Mucosa of stomach (tissue), 1 donor: ENCODE measurements at regions not wholly inside any gene's neighbourhood (a gene's known extent, or its start where the extent isn't known, plus 50 kb on each side); places are given as distances from the start of the nearest gene placed in this dataset.

Source experiments
- H3K27me3 ChIP-seq: one replicate; pipeline ENCODE4 v1.7.0; 2013; ENCODE audit warnings: mild to moderate bottlenecking, low read length; ENCODE audit not compliant: control insufficient read depth, insufficient read depth
- H3K36me3 ChIP-seq: one replicate; pipeline ENCODE4 v1.7.0; 2013; ENCODE audit warnings: low read length; ENCODE audit not compliant: control insufficient read depth, insufficient read depth
- H3K4me1 ChIP-seq: one replicate; pipeline ENCODE4 v1.7.0; 2013; ENCODE audit warnings: mild to moderate bottlenecking, low read length; ENCODE audit not compliant: control insufficient read depth, insufficient read depth
- H3K4me3 ChIP-seq: one replicate; pipeline ENCODE4 v1.7.0; 2013; ENCODE audit warnings: low read length
- H3K9ac ChIP-seq: one replicate; pipeline ENCODE4 v1.7.0; 2013; ENCODE audit warnings: mild to moderate bottlenecking, low read length, moderate library complexity
- H3K9me3 ChIP-seq: one replicate; pipeline ENCODE4 v1.7.0; 2013; ENCODE audit warnings: mild to moderate bottlenecking, low read length, moderate library complexity; ENCODE audit not compliant: control insufficient read depth
- donor health status: Pancreatic carcinoma.

DNA sequence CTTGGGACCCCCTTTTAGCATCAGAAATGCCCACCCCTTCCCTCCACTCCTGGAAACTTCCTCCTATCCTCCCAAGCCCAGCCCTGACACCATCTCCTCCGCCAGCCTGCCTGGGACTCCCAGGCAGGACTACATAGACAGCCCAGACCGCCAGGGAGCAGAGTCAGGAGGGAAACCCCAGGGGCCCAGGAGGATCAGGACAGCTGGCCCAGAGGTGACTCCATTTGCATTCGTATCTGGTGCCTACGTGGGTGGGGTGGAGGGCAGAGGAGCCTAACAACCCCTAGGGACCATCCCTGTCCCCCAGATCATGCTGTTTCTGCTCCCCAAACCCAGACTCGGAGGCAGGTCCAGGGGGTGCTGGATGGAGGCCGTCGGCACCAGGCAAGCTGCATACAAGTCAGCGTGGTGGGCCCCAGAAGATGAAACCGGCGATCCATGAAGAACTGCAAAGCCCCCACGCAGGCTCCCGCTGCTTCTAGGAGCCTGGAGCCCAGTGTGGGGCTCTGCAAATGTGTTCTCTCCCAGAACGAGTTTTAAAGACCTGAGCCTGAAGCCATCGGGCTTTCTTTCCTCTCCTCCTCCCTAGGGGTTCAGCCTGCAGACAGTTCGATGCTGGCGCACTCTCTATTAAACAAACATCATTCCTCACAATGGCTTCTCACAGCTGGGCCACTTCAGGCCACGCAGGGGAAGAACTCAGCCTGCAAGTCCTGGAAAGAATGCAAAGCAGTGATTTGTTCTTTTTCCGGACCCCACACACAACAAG is 1506.8 kb downstream of the BRD1 start:
- Histone ChIP-seq H3K9ac (no peak overlapping the region), H3K4me3 (no peak overlapping the region), H3K9me3 (no peaks in the 10 kb centered on the region), H3K27me3 (no peaks in the 10 kb centered on the region), H3K4me1 (no peaks in the 10 kb centered on the region), H3K36me3 (no peaks in the 10 kb centered on the region)

DNA sequence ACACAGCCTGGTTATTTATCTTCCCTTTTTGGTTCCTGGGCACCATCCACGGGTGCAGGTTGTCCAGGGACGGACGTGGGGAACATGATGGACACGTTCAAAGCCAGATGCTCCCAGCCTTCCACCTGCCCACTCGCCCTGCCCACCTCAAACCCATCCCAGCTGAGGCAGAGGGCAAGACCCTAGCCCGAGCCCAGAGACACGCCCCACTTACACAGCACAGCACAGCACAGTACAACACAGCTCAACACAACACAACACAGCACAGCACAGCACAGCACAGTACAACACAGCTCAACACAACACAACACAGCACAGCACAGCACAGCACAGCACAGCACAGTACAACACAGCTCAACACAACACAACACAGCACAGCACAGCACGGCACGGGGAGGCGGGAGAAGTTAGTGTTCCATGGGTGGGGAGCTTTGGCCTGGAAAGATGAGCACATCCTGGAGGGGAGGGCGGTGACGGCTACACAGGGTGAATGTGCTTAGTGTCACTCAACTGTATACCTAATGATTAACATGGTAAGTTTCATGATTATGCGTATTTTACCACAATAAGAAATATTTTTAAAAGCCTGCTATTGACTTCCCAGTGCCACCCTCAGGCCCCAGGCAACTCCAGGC is 1507.5 kb downstream of the BRD1 start:
- Histone ChIP-seq H3K27me3 (no peaks in the 10 kb centered on the region), H3K4me3 (no peak overlapping the region), H3K9ac (no peak overlapping the region), H3K9me3 (no peaks in the 10 kb centered on the region), H3K36me3 (no peaks in the 10 kb centered on the region), H3K4me1 (no peaks in the 10 kb centered on the region)

DNA sequence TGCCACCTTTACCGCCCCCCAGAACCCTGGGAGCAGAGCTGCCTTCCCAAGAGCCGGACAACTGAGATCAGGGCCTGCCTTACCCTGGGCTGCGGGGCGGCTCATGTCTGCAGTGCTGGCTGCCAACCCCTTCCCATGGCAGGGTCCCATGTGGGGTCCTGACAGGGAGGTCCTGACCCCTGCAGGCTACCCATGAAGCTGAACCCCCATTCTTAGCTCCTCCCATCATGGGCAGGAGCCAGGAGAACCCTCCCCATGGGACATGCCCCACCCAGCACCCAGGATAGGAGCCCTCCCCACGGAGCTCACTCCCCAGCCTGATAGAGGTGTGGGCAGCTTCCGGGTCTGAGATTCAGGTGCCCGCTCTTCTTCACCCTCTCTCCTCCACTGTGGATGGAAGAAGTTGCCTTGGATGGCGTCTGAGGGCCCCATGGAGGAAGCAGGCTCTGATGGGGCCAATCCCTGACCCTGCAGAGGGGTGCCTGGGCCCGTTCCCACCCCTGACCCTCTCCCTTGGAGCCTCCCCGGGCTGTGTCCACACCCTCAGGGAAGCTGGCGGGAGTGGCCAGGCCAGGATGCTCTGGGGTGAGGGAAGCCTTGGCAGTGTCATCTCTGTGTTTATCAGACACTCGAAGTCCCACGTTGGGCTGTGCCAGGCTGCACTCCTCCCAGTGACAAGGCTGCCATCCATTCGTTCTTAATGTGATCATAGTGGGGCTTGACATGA is 1508.2 kb downstream of the BRD1 start:
- no peak overlapping the region for H3K4me3 ChIP-seq
- H3K36me3 ChIP-seq: no peaks in the 10 kb centered on the region
- H3K9ac ChIP-seq: no peak overlapping the region
- H3K9me3 ChIP-seq: no peaks in the 10 kb centered on the region
- no peaks in the 10 kb centered on the region for H3K27me3 ChIP-seq
- H3K4me1 ChIP-seq: no peaks in the 10 kb centered on the region

DNA sequence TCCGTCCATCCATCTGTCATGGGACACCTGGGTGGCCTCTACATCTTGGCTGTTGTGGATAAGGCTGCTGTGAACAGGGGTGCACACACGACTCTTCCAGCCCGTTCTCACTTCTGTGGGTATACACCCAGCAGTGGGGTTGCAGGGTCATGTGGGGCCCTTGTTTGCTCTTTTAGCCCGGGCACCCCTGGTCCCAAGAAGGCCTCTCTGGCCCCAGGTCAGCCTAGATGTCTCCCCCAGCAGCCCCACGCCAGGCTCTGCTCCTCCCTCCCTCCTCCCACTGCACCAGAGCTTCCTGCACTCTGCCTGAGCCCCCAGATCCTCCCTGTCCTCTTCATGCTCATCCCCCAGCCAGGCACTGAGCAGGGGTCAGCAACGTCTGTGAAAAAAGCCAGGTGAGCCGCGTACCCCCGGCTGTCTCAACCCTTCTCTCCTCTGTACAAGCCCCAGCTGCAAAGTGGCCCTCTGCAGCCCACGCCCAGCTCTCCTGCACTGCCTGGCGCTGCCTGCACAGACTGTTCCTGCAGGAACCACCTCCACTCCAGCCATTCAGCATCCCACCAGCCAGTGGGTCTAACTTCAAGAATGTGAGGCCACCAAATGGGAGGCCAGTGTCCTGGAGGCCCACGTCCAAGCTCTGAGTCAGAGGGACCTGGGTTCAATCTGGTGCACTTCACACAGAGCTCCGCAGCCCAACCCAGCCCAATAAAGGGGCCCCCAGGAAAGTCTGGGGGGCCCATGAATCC is 1508.9 kb downstream of the BRD1 start:
- Histone ChIP-seq H3K36me3 (no peaks in the 10 kb centered on the region), H3K4me3 (no peak overlapping the region), H3K4me1 (no peaks in the 10 kb centered on the region), H3K9ac (no peak overlapping the region), H3K27me3 (no peaks in the 10 kb centered on the region), H3K9me3 (no peaks in the 10 kb centered on the region)

DNA sequence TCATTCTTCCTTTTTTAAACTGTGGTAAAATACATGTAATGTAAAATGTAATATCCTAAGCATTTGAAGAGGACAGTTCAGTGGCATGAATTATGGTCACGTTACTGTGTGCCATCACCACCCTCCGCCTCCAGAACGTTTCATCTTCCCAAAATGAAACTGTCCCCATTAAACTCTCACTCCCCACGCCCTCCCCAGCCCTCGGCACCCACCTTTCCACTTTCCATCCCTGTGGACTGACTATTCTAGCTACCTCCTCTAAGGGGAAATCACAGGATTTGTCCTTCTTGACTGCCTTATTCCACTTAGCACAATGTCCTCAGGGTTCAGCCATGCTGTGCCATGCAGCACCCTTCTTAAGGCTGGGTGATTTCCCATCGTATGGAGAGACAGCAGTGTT is 1509.5 kb downstream of the BRD1 start:
- no peak overlapping the region for H3K4me3 ChIP-seq
- H3K9ac ChIP-seq: no peak overlapping the region
- H3K27me3 ChIP-seq: no peaks in the 10 kb centered on the region
- no peaks in the 10 kb centered on the region for H3K36me3 ChIP-seq
- H3K4me1 ChIP-seq: no peaks in the 10 kb centered on the region
- H3K9me3 ChIP-seq: no peaks in the 10 kb centered on the region

DNA sequence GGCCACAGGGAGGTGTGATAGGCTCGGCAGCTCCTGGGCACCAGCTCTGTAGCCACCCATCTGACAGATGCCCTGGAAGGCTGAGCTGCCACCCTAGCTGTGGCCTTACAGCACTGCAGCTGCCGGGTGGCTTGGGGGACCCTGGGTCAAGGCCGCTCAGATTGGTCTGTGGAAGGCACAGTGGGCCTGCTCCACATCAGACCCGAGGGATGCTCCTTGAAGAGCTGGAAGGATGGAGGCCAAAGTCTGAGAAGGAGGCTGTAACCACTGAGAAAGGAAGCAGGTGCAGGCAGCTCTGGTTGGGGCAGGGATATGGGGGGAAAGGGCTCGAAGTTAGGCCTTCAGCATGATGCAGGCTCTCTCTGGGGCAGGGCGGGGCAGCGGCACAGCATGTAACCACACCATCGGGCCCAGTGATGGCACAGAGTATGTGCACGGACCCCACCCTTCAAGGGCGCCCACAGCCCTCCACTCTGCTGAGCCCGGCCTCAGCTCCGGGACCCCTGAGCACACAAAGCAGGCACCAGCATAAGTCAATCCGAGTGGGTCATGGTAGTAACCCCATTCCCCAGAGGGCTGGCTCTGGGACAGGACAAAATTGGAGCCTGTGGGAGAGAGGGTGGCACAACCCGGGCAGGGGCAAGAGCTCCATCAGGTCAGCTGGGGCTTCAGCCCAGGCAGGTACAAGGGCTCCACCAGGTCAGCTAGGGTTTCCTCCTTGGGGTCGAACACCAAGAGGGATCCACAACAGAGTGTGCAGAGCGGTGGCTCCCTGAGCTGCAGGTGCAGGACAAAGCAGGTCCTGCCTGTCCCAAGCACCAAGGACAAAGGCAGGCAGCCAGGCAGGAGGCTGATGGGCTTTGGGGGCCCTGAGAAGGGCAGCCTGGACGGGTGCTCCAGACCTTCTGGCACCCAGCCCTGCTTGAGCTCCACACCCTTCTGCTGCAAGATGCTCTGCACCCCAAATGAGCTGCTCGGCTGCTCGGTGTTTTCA is 1511.1 kb downstream of the BRD1 start:
- no peaks in the 10 kb centered on the region for H3K9me3 ChIP-seq
- H3K36me3 ChIP-seq: no peaks in the 10 kb centered on the region
- H3K9ac ChIP-seq: no peak overlapping the region
- no peaks in the 10 kb centered on the region for H3K4me1 ChIP-seq
- H3K27me3 ChIP-seq: no peaks in the 10 kb centered on the region
- no peak overlapping the region for H3K4me3 ChIP-seq

DNA sequence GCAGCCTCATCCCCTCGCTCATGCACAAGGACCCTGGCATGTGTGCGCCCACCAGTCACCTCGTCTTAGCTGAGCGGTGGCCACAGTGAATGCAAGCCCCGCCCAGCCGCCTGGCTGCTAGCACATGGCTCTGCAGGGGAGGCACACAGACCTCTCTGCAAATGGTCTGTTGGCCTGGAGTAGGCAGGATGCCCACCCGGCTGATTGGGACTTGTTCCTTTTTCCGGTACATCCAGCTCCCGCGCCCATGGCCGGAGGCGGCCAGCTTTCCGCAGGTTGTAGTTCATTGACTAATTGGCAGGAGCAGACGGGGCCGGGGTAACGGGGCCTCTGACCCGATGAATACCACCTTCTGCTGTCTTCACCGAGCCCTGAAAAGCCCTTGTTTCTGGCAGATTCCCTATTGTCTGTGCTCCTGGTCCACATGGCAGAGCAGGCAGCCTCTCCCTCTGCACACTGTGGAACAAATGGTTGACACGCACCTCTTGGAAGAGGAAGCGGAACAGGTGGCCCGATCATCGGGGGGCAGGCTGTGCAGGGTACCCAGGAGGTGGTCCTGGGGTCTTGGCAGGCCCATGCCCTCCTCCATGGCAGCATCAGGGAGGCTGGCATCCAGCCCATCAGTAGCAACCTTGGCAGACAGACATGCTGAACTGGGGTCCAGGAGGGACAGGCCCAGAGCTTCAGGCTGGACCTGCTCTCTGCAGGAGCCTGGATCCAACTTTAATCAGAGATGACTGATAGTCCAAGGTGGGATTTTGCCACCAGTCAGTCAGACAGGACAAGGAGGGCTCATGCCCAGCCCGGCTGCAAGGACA is 1512.0 kb downstream of the BRD1 start:
- Histone ChIP-seq H3K9me3 (no peaks in the 10 kb centered on the region), H3K27me3 (no peaks in the 10 kb centered on the region), H3K36me3 (no peaks in the 10 kb centered on the region), H3K4me1 (no peaks in the 10 kb centered on the region), H3K4me3 (no peak overlapping the region), H3K9ac (no peak overlapping the region)

DNA sequence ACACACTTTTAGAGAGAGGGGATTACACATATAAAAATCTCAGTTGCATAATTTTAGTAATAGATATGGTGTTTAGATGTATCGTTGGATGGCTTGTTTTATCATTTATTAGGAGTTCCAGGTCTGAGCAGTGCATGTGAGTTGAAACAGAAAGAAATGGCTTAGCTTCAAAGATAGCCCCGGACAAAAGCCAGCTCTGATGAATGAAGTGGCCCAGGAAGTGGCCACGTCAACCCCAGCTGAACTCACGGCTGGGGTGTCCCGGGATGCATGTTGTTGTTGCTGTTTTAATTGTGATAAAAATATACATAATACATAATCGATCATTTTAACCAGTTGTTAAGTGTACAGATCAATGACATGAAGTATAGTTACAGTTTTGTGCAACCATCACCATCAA is 1513.6 kb downstream of the BRD1 start:
- no peaks in the 10 kb centered on the region for H3K27me3 ChIP-seq
- H3K4me3 ChIP-seq: no peak overlapping the region
- no peaks in the 10 kb centered on the region for H3K4me1 ChIP-seq
- no peak overlapping the region for H3K9ac ChIP-seq
- no peaks in the 10 kb centered on the region for H3K36me3 ChIP-seq
- H3K9me3 ChIP-seq: no peaks in the 10 kb centered on the region

DNA sequence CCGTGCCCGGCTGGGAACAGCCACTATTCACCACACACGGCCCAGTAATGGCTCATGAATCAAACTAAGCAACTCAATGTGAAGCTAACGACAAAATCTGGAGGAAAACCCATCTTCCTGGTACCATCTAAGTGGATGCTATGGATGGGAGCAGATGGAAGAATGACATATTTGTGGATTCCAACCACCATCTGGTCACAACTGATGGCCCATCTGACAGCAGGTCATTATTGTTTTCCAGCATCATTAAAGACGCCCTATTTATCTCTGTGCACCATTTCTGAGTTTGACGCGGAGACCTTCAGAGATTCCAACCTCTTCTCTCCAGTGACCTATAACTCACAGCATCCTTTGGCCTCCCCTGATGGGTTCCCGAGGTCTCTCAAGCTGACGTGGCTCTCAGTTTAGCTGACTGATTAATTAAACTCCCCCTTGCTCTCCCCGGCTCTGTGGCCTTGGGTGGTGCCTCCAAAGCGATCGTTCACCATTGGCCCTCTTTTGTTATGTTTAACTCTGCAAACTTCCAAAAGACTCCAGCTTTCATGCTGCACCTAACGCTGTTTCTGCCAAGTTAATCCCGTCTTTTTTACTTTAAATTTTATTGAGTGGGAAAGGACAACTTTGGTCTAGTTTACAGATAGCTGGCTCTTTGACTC is 1514.4 kb downstream of the BRD1 start:
- H3K4me3 ChIP-seq: no peak overlapping the region
- H3K9me3 ChIP-seq: no peaks in the 10 kb centered on the region
- no peak overlapping the region for H3K9ac ChIP-seq
- H3K27me3 ChIP-seq: no peaks in the 10 kb centered on the region
- no peaks in the 10 kb centered on the region for H3K4me1 ChIP-seq
- H3K36me3 ChIP-seq: no peaks in the 10 kb centered on the region

DNA sequence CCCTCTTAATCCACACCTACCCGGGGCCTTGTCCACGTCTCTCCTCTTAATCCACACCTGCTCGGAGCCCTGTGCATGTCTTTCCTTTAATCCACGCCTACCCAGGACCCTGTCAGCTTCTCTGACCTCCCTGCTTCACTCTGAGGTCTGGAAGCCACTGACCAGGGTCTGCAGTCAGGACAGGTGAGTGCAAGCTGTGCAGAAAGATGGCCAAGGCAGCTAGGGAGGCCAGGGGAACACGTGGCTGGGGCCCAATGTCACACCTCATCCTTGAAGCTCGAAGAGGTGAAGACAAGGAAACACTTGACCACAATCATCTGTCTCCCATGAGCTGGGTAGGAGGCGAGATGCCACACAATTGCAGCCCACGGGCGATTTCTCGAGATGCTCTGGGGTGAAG is 1516.9 kb downstream of the BRD1 start:
- Histone ChIP-seq H3K4me1 (no peaks in the 10 kb centered on the region), H3K36me3 (no peaks in the 10 kb centered on the region), H3K27me3 (no peaks in the 10 kb centered on the region), H3K4me3 (no peak overlapping the region), H3K9ac (no peak overlapping the region), H3K9me3 (no peaks in the 10 kb centered on the region)
